HG02798 (cell line): ENCODE measurements at regions not wholly inside any gene's neighbourhood (a gene's known extent, or its start where the extent isn't known, plus 50 kb on each side); places are given as distances from the start of the nearest gene placed in this dataset.
"Not testable (repeated sequence)": the region's sequence is repeated elsewhere in the genome, so short reads cannot be mapped to it uniquely, and the experiment has no call there.

Source experiments
- ATAC-seq: cut with Tn5 transposase; IDR thresholded peaks from one replicate; pipeline ENCODE4 v1.9.1; 2021; ENCODE audit warnings: mild to moderate bottlenecking; ENCODE audit not compliant: unreplicated experiment, poor library complexity

GRCh38 chr6:81929828-81930227 lies 177.3 kb upstream of the TENT5A start:
- no peak for ATAC-seq

GRCh38 chr6:81925201-81925600 lies 172.7 kb upstream of the TENT5A start:
- no peak for ATAC-seq

GRCh38 chr6:81909981-81910900 lies 157.8 kb upstream of the TENT5A start:
- ATAC-seq: no peak

- ATAC-seq: no peak
Measured at GRCh38 chr6:81909162-81909561, 156.7 kb upstream of the TENT5A start.

- peak; percentile 86 for ATAC-seq
Measured at GRCh38 chr6:81906709-81907204, 154.3 kb upstream of the TENT5A start.

GRCh38 chr6:81906041-81906440 lies 153.6 kb upstream of the TENT5A start:
- no peak for ATAC-seq

GRCh38 chr6:81901551-81901966 lies 149.1 kb upstream of the TENT5A start:
- ATAC-seq: no peak

GRCh38 chr6:81900616-81901015 lies 148.1 kb upstream of the TENT5A start:
- ATAC-seq: peak; percentile 94

GRCh38 chr6:81897793-81898192 lies 145.3 kb upstream of the TENT5A start:
- ATAC-seq: no peak

GRCh38 chr6:81896525-81897503 lies 144.3 kb upstream of the TENT5A start:
- ATAC-seq: no peak

- no peak for ATAC-seq
Measured at GRCh38 chr6:81895511-81896185, 143.2 kb upstream of the TENT5A start.

GRCh38 chr6:81894788-81895271 lies 142.3 kb upstream of the TENT5A start:
- ATAC-seq: peak; percentile 60

GRCh38 chr6:81894306-81894705 lies 141.8 kb upstream of the TENT5A start:
- ATAC-seq: no peak

- no peak for ATAC-seq
Measured at GRCh38 chr6:81892891-81893290, 140.4 kb upstream of the TENT5A start.

GRCh38 chr6:81891874-81892273 lies 139.4 kb upstream of the TENT5A start:
- no peak for ATAC-seq

- ATAC-seq: no peak
Measured at GRCh38 chr6:81890846-81891245, 138.4 kb upstream of the TENT5A start.

GRCh38 chr6:81889377-81890053 lies 137.0 kb upstream of the TENT5A start:
- no peak for ATAC-seq

- ATAC-seq: not testable (repeated sequence)
Measured at GRCh38 chr6:81886909-81887308, 134.4 kb upstream of the TENT5A start.

GRCh38 chr6:81886157-81886556 lies 133.7 kb upstream of the TENT5A start:
- no peak for ATAC-seq
